Stimulated activated CD4-positive, alpha-beta T cell treated with anti-CD3 and anti-CD28 coated beads, TNF-alpha, amount 100 ng/mL, for 1 hour (primary cell): ENCODE measurements at regions not wholly inside any gene's neighbourhood (a gene's known extent, or its start where the extent isn't known, plus 50 kb on each side); places are given as distances from the start of the nearest gene placed in this dataset.

ENCODE experiments used
- DNase-seq, 3 donors: peaks; one replicate each; pipeline ENCODE4 v3.0.0-alpha.2; 2020; ENCODE audit warnings: low read depth in 3 of 3, low spot score in 1 of 3

DNA sequence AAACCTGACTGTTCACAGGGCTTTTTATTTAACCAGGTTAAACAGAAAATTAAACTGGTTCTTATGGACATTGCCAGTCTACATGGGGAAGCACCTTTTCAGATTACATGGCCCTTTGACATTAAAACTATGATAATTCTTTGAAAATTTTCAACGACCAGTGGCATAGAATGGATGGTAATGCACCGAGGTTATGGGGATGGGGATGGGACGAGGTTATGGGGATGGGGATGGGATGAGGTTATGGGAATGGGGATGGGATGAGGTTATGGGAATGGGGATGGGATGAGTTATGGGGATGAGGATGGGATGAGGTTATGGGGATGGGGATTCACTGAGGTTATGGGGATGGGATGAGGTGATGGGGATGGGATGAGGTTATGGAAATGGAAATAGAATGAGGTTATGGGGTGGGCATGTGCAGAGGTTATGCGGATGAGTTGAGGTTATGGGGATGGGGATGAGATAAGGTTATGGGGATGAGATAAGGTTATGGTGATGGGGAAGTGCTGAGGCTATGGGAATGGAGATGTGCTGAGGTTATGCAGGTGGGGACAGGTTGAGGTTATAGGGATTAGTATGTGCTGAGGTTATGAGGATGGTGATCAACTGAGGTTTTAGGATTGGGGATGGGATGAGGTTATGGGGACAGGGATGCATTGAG, 541.9 kb downstream of the CDH26 start:
- DNase-seq = no peak

DNA sequence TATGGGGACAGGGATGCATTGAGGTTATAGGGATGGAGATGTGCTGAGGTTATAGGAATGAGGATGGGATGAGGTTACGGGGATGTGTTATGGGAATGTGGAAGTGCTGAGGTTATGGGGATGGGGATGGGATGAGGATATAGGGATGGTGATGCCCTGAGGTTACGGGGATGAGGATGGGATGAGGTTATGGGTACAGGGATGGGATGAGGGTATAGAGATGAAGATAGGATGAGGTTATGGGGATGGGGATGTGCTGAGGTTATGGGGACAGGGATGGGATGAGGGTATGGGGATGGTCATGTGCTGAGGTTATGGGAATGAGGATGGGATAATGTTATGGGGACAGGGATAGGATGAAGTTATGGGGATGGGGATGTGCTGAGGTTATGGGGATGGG, 542.8 kb downstream of the CDH26 start:
- no peak for DNase-seq

- no peak for DNase-seq
Measured at GRCh38 chr20:60502881-60503280, 544.7 kb downstream of the CDH26 start.

- DNase-seq = no peak
Measured at GRCh38 chr20:60505423-60505822, 547.2 kb downstream of the CDH26 start.

GRCh38 chr20:60506061-60506460, 547.8 kb downstream of the CDH26 start:
- no peak for DNase-seq

DNA sequence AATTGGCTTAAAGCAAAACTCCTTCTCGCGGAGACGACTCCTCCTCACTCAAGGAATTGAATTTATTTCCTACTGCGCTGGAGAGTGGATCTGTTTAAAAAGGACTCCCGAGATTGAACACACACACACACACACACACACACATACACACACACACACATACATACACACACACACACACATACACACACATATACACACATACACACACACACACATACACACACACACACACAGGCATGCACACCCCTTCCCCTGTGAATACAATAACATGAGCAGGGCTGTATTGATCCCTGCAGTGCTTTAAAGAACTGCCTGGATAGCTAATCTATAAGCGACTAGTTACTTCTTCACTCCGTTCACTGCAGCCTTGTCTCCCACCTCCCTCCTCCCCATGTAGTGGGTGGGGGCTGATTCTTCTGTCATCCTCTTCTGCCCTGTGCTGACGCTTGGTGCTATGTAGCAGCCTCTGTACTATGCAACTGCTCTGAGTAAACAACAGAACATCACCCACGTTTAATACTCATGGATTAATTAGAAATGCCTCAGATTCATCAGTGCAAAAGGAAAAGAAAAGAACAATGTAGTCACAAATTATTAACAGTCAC, 549.0 kb downstream of the CDH26 start:
- DNase-seq = no peak

GRCh38 chr20:60509407-60509806, 551.2 kb downstream of the CDH26 start:
- DNase-seq = no peak

DNA sequence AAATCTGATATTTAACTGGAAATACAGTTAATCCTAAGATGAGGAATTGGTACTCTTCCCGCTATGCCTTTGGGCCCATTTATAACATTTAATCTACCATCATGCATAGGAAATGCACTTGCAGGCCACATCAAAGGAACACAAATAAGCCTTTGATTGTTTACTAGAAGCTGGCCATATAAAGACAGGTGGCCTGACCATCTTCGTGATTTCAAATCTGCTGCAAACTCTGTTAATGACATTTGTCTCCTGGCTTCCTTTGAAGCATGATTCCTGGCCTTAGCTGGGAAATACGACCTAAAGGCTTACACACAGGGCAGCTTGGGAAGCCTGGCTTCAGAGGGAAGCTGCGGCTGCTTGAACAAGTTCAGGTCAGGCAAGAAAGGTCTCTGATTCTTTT, 552.1 kb downstream of the CDH26 start:
- DNase-seq = no peak

DNA sequence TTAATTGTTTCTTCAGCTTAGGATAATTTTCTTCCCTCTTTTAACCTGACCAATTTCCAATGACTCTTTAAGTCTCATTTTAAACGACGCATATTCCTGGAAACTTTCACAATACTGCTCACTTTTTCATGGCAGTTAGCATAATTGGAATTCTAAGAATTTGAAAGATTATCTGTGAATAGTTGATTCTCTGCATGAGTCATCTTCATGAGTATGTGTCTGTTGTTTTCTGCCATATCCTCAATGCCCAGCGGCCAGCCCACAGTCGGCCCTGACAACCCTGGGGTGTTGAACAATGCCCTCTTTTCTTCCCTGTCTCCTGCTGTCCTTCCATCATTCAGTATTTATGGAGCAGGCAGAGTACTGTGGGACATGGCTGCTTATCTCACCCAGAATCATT, 554.2 kb downstream of the CDH26 start:
- DNase-seq = no peak

DNA sequence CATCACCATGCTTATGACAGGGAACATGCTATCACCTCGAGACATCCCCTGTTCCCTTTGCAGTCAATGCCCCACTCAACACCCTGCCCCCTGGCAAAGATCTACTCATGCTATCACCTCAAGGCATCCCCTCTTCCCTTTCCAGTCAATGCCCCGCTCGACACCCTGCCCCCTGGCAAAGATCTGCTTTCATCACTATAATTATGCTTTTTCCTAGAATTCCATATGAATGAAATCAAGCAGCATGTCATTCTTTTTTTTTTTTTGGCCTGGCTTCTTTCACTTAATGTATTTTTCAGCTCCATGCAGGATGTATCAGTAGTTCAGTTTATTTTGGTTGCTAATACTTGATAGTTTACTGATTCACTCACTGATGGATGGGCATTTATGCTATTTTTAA, 554.9 kb downstream of the CDH26 start:
- no peak for DNase-seq

DNA sequence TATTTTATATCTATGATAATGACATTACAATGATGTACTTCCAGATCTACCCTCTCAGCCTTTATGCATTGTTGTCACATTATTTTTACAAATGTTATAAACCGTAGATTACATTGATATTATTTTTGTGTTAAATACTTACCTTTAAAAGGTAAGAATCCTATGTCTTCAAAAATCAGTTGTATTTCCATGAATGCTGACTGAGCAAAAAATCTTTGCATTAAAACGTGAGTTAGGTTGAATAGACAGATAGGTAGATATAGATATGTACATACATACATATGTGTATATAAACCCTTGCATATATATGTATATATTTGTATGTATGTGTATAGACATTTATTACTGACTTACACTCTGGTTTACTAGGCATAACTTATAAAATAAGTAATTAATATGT, 558.2 kb downstream of the CDH26 start:
- no peak for DNase-seq

GRCh38 chr20:60518022-60518421, 559.8 kb downstream of the CDH26 start:
- no peak for DNase-seq

- DNase-seq = no peak
Measured at GRCh38 chr20:60525397-60525796, 567.2 kb downstream of the CDH26 start.

DNA sequence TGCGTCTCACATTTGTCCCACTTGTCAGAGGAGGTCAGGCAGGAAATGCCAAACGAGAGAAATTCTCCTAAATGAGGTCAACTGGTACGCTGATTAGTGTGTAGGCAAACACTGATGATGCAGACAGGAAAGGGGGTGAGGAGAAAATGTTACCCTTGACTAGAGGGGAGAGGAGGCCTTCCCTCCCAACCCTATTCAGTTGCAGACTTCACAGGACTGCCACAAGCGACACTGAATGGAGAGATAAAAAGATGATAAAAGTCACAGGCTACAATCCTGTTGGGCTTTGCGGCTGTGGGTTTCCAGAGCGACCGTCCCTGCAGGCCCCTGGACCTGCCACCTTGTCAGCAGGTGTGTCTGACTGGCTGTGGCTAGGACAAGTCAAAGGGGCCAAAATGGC, 569.4 kb downstream of the CDH26 start:
- DNase-seq = no peak

GRCh38 chr20:60528141-60528540, 569.9 kb downstream of the CDH26 start:
- no peak for DNase-seq

GRCh38 chr20:60529149-60529548, 570.9 kb downstream of the CDH26 start:
- DNase-seq = no peak

- no peak for DNase-seq
Measured at GRCh38 chr20:60535211-60535610, 577.0 kb downstream of the CDH26 start.

GRCh38 chr20:60540591-60540990, 582.4 kb downstream of the CDH26 start:
- no peak for DNase-seq

GRCh38 chr20:60541991-60542390, 583.8 kb downstream of the CDH26 start:
- DNase-seq = no peak

DNA sequence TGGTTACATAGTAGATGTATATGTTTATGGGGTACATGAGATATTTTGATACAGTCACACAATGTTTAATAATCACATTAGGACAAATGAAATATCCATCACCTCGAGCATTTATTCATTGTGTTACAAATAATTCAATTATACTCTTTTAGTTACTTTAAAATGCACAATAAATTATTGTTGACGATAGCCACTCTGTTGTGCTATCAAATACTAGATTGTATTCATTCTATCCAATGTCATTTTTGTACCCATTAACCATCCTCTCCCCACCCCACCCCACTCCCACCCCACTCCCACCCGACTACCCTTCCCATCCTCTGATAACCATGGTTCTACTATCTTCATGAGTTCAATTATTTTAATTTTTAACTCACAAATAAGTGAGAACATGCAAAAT, 585.4 kb downstream of the CDH26 start:
- DNase-seq = no peak

- no peak for DNase-seq
Measured at GRCh38 chr20:60553095-60553494, 594.9 kb downstream of the CDH26 start.

- no peak for DNase-seq
Measured at GRCh38 chr20:60558486-60558885, 600.3 kb downstream of the CDH26 start.

DNA sequence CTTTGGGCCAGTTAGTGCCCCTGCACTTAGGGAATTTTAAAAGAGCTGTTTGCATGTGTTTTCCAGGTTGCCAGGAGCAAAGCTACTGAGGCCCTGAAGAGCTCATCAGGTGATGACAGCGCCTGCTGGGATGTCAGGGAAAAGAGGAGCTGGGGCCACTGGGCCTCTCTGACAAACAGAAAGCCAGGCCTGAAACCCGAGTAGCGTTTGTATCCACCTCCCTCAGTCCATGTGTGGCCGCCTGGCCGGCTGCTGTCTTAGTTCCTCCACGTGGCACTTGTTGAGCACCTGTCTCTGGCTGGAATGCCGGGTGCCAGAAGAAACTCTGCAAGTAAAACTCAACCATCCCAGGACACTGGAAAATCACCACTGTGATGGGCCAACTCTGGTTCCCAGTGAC, 601.2 kb downstream of the CDH26 start:
- DNase-seq = no peak
